NCI-H2107 treated with DMSO at 0.1 percent for 48 hours (cell line): ENCODE measurements at regions not wholly inside any gene's neighbourhood (a gene's known extent, or its start where the extent isn't known, plus 50 kb on each side); places are given as distances from the start of the nearest gene placed in this dataset.

Experiments used
- DNase-seq: peaks from one replicate; lab custom pipeline; 2025; ENCODE audit not compliant: unreplicated experiment; lab: John Stamatoyannopoulos, UW

- no peak for DNase-seq
Observed at GRCh38 chr16:35714665-35715064, 2255.3 kb downstream of the TP53TG3F start.

GRCh38 chr16:35724551-35724950 lies 2265.1 kb downstream of the TP53TG3F start:
- DNase-seq: no peak

- no peak for DNase-seq
Observed at GRCh38 chr16:35725949-35726348, 2266.5 kb downstream of the TP53TG3F start.

GRCh38 chr16:35730251-35730650 lies 2270.8 kb downstream of the TP53TG3F start:
- DNase-seq: no peak

- no peak for DNase-seq
Observed at GRCh38 chr16:35731341-35732040, 2272.1 kb downstream of the TP53TG3F start.

- DNase-seq: no peak
Observed at GRCh38 chr16:35732046-35732810, 2272.8 kb downstream of the TP53TG3F start.

GRCh38 chr16:35733278-35733965 lies 2274.0 kb downstream of the TP53TG3F start:
- no peak for DNase-seq

GRCh38 chr16:35733971-35734702 lies 2274.7 kb downstream of the TP53TG3F start:
- DNase-seq: no peak

- no peak for DNase-seq
Observed at GRCh38 chr16:35734728-35735402, 2275.5 kb downstream of the TP53TG3F start.

GRCh38 chr16:35735403-35736251 lies 2276.2 kb downstream of the TP53TG3F start:
- DNase-seq: no peak

- no peak for DNase-seq
Observed at GRCh38 chr16:35736546-35736945, 2277.1 kb downstream of the TP53TG3F start.

GRCh38 chr16:35737076-35737475 lies 2277.7 kb downstream of the TP53TG3F start:
- DNase-seq: no peak

GRCh38 chr16:35741546-35741945 lies 2282.1 kb downstream of the TP53TG3F start:
- no peak for DNase-seq

GRCh38 chr16:35743101-35743692 lies 2283.8 kb downstream of the TP53TG3F start:
- DNase-seq: no peak

- no peak for DNase-seq
Observed at GRCh38 chr16:35744084-35744483, 2284.7 kb downstream of the TP53TG3F start.

- no peak for DNase-seq
Observed at GRCh38 chr16:35744726-35745125, 2285.3 kb downstream of the TP53TG3F start.

- DNase-seq: no peak
Observed at GRCh38 chr16:35745191-35745590, 2285.8 kb downstream of the TP53TG3F start.

GRCh38 chr16:35745821-35746248 lies 2286.4 kb downstream of the TP53TG3F start:
- DNase-seq: no peak

GRCh38 chr16:35746281-35746962 lies 2287.0 kb downstream of the TP53TG3F start:
- DNase-seq: no peak
